ENCODE measurements at regions not wholly inside any gene's neighbourhood (a gene's known extent, or its start where the extent isn't known, plus 50 kb on each side); places are given as distances from the start of the nearest gene placed in this dataset.

DNA sequence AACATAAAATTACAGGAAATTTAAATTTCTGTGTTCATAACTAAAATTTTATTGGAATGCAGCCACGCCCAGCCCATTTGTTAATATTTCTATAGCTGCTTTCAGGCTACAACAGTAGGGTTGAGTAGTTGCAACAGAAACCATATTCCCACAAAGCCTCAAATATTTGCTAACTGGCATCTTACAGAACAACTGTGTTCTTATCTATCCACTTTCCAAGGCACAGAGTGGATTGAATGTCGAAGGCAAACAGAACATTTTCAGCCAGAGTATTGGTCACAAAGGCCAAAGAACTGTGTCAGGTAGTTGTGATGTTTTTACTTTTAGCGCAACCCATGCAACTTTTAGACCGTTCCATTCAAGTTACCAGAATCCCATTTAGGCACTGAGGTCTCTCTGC is 51.1 kb upstream of the OPN4 start:
- TF ChIP-seq, protein P1, sequence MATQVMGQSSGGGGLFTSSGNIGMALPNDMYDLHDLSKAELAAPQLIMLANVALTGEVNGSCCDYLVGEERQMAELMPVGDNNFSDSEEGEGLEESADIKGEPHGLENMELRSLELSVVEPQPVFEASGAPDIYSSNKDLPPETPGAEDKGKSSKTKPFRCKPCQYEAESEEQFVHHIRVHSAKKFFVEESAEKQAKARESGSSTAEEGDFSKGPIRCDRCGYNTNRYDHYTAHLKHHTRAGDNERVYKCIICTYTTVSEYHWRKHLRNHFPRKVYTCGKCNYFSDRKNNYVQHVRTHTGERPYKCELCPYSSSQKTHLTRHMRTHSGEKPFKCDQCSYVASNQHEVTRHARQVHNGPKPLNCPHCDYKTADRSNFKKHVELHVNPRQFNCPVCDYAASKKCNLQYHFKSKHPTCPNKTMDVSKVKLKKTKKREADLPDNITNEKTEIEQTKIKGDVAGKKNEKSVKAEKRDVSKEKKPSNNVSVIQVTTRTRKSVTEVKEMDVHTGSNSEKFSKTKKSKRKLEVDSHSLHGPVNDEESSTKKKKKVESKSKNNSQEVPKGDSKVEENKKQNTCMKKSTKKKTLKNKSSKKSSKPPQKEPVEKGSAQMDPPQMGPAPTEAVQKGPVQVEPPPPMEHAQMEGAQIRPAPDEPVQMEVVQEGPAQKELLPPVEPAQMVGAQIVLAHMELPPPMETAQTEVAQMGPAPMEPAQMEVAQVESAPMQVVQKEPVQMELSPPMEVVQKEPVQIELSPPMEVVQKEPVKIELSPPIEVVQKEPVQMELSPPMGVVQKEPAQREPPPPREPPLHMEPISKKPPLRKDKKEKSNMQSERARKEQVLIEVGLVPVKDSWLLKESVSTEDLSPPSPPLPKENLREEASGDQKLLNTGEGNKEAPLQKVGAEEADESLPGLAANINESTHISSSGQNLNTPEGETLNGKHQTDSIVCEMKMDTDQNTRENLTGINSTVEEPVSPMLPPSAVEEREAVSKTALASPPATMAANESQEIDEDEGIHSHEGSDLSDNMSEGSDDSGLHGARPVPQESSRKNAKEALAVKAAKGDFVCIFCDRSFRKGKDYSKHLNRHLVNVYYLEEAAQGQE (IDR thresholded peaks at IDR 0.05; ENCODE audit: low read depth) = no peak
- no peak for TF ChIP-seq CEBPB (IDR thresholded peaks at IDR 0.05)
- no peak for TF ChIP-seq TAF1 (IDR thresholded peaks at IDR 0.05; ENCODE audit: low read depth)
- no peak for TF ChIP-seq TEAD4 (IDR thresholded peaks at IDR 0.05)
- TF ChIP-seq EP300 (IDR thresholded peaks at IDR 0.05; ENCODE audit: borderline replicate concordance) = no peak
- TF ChIP-seq, protein P2, sequence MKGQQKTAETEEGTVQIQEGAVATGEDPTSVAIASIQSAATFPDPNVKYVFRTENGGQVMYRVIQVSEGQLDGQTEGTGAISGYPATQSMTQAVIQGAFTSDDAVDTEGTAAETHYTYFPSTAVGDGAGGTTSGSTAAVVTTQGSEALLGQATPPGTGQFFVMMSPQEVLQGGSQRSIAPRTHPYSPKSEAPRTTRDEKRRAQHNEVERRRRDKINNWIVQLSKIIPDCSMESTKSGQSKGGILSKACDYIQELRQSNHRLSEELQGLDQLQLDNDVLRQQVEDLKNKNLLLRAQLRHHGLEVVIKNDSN (IDR thresholded peaks at IDR 0.05) = no peak
- TF ChIP-seq RAD21 (IDR thresholded peaks at IDR 0.05; ENCODE audit: low read depth) = no peak
- TF ChIP-seq FOXM1 (IDR thresholded peaks at IDR 0.05; ENCODE audit: borderline replicate concordance, low read depth) = no peak
- TF ChIP-seq, protein P3, sequence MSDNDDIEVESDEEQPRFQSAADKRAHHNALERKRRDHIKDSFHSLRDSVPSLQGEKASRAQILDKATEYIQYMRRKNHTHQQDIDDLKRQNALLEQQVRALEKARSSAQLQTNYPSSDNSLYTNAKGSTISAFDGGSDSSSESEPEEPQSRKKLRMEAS (IDR thresholded peaks at IDR 0.05) = no peak
- no peak for TF ChIP-seq EGR1 (IDR thresholded peaks at IDR 0.05)
- no peak for TF ChIP-seq ZBTB7A (IDR thresholded peaks at IDR 0.05; ENCODE audit: low read depth)
- no peak for TF ChIP-seq NFIC (IDR thresholded peaks at IDR 0.05)
- no peak for TF ChIP-seq YY1 (IDR thresholded peaks at IDR 0.05; ENCODE audit: low read depth)
- no peak for TF ChIP-seq TCF12 (IDR thresholded peaks at IDR 0.05; ENCODE audit: low read depth)
